GM12872 (cell line): ENCODE measurements at regions not wholly inside any gene's neighbourhood (a gene's known extent, or its start where the extent isn't known, plus 50 kb on each side); places are given as distances from the start of the nearest gene placed in this dataset.

Experiments
- CTCF ChIP-seq: IDR thresholded peaks from 3 replicates; pipeline ENCODE4 v1.5.1; 2011; ENCODE audit warnings: low read depth, mild to moderate bottlenecking, low read length, moderate library complexity; ENCODE audit not compliant: insufficient read depth

DNA sequence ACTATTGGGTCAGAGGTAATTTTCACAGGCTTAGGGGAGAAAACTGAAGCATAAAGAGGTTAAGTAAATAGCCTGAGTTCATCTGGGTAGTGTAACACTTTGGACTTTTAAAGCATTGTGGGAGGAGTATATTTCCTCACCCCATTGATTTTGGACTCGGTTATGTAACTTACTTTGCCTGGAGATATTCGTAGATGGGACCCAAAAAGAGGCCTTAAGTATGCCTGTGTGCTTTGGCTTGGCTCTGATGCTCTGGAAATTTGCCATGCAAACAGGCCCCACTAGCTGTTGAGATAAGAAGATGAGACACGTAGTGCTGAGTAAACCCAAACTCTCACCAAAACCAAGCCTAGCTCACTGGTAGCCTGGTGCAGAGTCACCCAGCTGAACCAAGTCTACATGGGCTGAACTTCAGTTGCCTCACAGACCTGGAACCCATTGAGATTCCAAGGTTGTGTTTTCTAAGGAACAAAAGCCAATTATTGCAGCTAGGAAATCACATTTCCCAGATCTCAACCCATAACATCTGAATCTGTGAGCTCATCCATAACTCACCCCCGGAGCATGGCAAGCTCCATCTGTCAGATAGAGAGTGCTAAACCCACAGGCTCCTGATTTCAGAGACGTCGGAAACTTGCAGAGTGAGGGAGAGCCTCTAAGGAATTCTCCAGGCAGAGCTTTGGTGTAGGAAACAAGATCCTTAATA is 536.0 kb upstream of the C16orf82 start:
- TF ChIP-seq CTCF: no peak

DNA sequence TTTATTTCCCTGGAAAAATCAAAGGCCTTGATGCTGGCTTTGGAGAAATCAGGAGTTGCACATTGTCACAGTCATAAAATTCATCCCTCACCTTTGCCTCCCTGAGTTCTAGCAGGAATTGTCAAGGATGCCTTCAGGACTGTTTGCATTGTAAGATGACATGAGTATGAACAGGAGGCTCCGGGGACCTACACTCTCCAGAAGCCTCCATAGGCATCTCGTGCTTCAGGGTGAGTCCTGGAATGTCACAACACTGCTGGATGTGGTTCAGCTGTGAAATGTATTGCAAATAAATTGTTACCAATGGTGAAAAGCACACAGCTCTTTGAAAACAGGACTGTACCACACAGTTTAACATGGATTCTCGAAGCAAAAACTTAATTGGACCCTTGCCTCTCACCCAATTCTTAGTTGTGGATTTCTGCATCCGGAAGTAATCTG is 535.4 kb upstream of the C16orf82 start:
- TF ChIP-seq CTCF: no peak

GRCh38 chr16:26532456-26532855 is 534.3 kb upstream of the C16orf82 start:
- TF ChIP-seq CTCF: no peak

GRCh38 chr16:26542198-26542597 is 524.5 kb upstream of the C16orf82 start:
- TF ChIP-seq CTCF: no peak

GRCh38 chr16:26546573-26546972 is 520.2 kb upstream of the C16orf82 start:
- no peak for TF ChIP-seq CTCF

- no peak for TF ChIP-seq CTCF
Measured at GRCh38 chr16:26547681-26548080, 519.0 kb upstream of the C16orf82 start.

DNA sequence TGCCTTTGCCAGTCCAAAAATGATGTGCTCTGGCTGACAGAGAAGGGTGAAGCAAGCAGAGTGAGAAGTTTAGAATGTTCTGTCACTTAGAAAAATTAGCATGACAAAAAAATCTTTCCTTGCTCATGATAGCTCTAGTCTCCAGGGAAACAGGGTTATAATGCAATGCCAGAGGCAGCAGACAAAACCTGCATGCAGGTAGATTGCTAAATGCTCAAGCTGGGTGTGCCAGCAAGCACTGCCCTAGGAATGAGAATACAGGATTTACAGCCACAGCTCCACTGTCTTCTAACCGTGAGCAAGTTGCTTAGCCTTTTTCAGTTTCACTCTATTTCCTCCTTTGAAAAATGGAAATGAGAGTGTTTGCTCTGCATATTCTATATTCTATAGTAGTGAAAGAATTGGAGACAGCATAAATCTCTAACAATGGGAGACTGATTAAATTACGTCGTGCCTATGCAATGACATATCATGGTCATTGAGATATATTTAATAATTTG is 516.6 kb upstream of the C16orf82 start:
- no peak for TF ChIP-seq CTCF
